ENCODE measurements at regions not wholly inside any gene's neighbourhood (a gene's known extent, or its start where the extent isn't known, plus 50 kb on each side); places are given as distances from the start of the nearest gene placed in this dataset.

DNA sequence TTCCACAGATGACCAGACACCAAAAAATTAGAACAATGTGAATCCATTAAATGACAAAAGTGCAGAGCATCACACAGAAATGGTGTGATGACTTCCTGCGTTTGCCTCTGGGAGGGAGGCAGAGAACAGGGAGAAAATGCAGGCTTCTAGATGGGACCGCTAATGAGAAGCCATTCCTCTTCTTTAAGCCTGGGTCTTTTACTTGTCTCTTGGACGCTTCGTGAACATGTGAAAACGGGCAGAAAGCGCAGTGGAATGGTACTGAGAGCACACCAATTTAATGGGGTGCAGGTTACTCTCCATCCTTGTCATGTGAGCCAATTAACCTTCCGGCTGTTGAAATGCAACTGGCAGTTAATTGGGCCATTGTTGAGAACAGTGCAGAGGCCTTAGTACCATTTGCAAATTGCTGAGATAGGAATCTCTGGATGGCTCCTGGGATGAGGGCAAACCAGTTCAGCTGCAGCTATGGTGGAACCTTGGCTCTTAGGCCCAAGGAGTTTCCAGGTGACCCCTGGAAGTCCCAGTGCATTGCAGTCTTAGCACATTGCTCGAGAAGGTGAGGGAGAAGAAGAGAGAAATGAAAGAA lies 210.4 kb upstream of the CXCR4 start:
- in situ Hi-C loops (cut with MboI; ENCODE audit: low sequenced_read_pairs, unreplicated experiment), result no loop called here
- no peak for DNase-seq (ENCODE audit: low spot score)
- TF ChIP-seq, protein P1, sequence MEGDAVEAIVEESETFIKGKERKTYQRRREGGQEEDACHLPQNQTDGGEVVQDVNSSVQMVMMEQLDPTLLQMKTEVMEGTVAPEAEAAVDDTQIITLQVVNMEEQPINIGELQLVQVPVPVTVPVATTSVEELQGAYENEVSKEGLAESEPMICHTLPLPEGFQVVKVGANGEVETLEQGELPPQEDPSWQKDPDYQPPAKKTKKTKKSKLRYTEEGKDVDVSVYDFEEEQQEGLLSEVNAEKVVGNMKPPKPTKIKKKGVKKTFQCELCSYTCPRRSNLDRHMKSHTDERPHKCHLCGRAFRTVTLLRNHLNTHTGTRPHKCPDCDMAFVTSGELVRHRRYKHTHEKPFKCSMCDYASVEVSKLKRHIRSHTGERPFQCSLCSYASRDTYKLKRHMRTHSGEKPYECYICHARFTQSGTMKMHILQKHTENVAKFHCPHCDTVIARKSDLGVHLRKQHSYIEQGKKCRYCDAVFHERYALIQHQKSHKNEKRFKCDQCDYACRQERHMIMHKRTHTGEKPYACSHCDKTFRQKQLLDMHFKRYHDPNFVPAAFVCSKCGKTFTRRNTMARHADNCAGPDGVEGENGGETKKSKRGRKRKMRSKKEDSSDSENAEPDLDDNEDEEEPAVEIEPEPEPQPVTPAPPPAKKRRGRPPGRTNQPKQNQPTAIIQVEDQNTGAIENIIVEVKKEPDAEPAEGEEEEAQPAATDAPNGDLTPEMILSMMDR (IDR thresholded peaks at IDR 0.05; ENCODE audit: borderline replicate concordance, control extremely low read depth, extremely low read depth, insufficient read depth, missing control alignments), result no peak

DNA sequence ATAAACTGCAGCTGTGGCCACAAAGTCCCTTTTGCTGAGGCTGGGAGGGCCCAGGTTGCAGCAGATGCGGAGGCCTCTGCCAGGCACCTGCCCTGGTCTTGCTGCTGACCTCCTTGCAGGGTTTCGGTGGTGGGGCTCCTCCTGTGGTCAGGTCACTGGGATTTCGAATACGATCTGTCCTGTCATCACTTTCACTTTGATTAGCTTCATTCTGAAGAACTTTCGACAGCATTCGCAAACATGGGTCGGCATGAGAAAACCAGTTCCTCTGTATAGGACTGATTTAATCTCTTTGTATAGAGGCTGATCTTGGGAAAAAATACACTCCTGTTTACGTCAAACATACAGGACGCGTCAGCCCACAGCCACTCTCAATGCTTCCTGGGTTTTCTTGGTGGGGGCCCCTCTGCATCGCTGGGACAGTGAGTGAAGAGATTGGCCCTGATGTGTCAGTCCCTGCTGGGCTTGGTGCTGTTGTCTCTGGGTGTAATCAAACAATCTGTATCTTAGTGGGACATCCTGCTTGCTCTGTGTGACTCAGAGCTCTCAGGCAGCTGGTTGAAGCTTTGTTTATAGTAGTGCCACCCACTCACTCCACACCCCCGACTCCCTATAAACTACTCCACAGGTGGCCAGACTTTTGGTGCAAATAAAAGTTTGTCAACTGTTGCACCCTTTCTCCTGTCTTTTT lies 209.4 kb upstream of the CXCR4 start:
- DNase-seq (ENCODE audit: low spot score), result peak; percentile 65
- TF ChIP-seq, protein P1 (IDR thresholded peaks at IDR 0.05; ENCODE audit: borderline replicate concordance, control extremely low read depth, extremely low read depth, insufficient read depth, missing control alignments), result no peak
- in situ Hi-C loops (cut with MboI; ENCODE audit: low sequenced_read_pairs, unreplicated experiment), result no loop called here

DNA sequence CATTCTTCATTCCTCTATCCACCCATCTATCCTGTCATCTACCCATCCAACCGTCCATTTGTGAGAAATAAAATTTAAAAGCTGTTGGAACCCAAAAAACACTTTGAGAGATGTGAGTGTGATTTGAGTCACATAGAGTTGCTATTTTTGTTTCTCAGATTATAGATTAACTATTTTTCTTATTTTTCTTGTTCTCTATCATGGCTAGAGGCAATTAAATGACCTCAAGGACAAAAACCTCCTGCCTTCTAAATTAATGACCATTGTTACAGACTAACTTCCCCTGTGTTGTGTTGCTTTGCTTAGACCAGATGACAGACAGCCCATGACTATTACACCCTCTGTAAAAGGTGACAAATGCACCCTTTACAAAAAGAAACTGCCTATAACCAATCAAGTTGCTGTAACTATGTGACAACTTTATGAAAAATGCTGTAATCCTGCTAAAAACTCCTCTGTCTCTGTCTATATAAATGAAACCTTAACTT lies 207.9 kb upstream of the CXCR4 start:
- TF ChIP-seq, protein P1 (IDR thresholded peaks at IDR 0.05; ENCODE audit: borderline replicate concordance, control extremely low read depth, extremely low read depth, insufficient read depth, missing control alignments), result no peak
- DNase-seq (ENCODE audit: low spot score), result no peak
- in situ Hi-C loops (cut with MboI; ENCODE audit: low sequenced_read_pairs, unreplicated experiment), result no loop called here

DNA sequence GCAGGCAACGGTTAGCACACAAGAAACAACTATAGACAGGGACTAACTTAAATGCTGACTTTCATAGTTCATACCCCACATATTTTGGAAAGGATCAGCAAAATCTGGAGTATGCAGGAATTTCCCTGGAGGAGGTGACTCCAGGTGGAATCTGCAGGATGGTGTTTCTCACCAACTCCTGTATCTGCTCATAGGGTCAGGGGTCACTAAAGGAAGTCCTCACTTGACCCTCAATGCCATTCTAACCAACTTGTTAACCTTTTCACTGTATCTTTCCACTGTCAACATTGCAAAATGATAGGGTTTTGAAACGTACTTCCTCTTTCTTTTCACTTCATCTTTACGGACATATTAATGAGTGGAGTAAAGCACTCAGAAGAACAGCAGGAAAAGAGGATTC lies 207.0 kb upstream of the CXCR4 start:
- in situ Hi-C loops (cut with MboI; ENCODE audit: low sequenced_read_pairs, unreplicated experiment), result no loop called here
- no peak for DNase-seq (ENCODE audit: low spot score)
- TF ChIP-seq, protein P1 (IDR thresholded peaks at IDR 0.05; ENCODE audit: borderline replicate concordance, control extremely low read depth, extremely low read depth, insufficient read depth, missing control alignments), result no peak

DNA sequence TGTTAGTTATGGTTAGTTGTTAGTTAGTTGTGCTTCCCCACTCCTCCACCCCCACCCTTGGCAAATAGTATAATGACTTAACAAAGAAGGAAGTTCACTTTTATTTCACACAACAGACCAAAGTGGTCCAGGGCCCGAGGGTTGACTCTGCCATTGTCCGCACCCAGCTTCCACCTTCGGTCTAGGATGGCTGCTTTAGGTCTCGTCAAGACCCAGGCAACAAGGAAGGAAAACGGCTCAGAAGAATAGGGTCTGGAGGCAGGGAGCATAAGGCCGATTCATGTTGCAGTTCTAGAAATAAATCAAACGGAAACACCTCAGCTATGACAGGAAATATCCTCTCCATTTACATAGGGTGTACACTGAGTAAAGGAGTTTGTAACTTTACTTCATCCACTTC lies 206.0 kb upstream of the CXCR4 start:
- DNase-seq (ENCODE audit: low spot score), result no peak
- TF ChIP-seq, protein P1 (IDR thresholded peaks at IDR 0.05; ENCODE audit: borderline replicate concordance, control extremely low read depth, extremely low read depth, insufficient read depth, missing control alignments), result no peak
- in situ Hi-C loops (cut with MboI; ENCODE audit: low sequenced_read_pairs, unreplicated experiment), result no loop called here

DNA sequence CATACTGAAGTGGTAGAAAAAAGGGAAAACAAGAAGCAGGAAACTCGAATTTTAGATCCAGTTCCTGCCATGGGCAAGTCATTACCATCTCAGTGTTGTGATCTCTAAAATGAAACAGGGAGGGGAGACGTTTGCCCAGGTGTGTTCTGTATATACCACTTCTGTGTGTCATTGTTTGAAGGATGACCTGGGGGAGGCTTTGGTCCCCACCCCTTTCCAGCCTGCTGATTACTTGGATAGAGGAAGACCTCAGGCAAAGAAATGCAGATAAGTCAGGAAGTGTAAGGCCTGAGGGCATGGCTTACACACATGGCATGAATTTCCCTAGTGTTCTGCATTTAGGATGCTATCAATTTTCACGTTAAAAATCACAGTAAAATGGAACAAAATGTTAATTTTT lies 205.2 kb upstream of the CXCR4 start:
- DNase-seq (ENCODE audit: low spot score), result no peak
- in situ Hi-C loops (cut with MboI; ENCODE audit: low sequenced_read_pairs, unreplicated experiment), result no loop called here
- TF ChIP-seq, protein P1 (IDR thresholded peaks at IDR 0.05; ENCODE audit: borderline replicate concordance, control extremely low read depth, extremely low read depth, insufficient read depth, missing control alignments), result no peak
